ENCODE measurements at regions not wholly inside any gene's neighbourhood (a gene's known extent, or its start where the extent isn't known, plus 50 kb on each side); places are given as distances from the start of the nearest gene placed in this dataset.

DNA sequence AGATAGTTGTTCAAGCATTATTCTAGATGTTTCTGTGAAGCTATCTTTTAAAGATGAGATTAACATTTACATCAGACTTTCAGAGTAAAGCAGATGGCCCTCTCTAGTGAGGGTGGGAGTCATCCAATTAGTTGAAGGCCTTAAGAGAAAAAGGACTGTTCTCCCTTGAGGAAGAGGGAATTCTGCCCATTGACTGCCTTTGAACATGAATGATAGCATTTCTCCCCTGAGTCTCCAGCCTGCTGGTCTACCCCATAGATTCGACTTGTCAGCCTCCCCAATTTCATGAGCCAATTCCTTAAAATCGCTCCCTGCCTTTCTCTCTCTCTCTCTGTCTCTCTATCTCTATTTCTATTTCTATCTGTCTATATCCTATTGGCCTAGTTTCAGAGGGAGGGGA is 115.5 kb downstream of the EBLN2 start (continued):
- TF ChIP-seq, protein P1, sequence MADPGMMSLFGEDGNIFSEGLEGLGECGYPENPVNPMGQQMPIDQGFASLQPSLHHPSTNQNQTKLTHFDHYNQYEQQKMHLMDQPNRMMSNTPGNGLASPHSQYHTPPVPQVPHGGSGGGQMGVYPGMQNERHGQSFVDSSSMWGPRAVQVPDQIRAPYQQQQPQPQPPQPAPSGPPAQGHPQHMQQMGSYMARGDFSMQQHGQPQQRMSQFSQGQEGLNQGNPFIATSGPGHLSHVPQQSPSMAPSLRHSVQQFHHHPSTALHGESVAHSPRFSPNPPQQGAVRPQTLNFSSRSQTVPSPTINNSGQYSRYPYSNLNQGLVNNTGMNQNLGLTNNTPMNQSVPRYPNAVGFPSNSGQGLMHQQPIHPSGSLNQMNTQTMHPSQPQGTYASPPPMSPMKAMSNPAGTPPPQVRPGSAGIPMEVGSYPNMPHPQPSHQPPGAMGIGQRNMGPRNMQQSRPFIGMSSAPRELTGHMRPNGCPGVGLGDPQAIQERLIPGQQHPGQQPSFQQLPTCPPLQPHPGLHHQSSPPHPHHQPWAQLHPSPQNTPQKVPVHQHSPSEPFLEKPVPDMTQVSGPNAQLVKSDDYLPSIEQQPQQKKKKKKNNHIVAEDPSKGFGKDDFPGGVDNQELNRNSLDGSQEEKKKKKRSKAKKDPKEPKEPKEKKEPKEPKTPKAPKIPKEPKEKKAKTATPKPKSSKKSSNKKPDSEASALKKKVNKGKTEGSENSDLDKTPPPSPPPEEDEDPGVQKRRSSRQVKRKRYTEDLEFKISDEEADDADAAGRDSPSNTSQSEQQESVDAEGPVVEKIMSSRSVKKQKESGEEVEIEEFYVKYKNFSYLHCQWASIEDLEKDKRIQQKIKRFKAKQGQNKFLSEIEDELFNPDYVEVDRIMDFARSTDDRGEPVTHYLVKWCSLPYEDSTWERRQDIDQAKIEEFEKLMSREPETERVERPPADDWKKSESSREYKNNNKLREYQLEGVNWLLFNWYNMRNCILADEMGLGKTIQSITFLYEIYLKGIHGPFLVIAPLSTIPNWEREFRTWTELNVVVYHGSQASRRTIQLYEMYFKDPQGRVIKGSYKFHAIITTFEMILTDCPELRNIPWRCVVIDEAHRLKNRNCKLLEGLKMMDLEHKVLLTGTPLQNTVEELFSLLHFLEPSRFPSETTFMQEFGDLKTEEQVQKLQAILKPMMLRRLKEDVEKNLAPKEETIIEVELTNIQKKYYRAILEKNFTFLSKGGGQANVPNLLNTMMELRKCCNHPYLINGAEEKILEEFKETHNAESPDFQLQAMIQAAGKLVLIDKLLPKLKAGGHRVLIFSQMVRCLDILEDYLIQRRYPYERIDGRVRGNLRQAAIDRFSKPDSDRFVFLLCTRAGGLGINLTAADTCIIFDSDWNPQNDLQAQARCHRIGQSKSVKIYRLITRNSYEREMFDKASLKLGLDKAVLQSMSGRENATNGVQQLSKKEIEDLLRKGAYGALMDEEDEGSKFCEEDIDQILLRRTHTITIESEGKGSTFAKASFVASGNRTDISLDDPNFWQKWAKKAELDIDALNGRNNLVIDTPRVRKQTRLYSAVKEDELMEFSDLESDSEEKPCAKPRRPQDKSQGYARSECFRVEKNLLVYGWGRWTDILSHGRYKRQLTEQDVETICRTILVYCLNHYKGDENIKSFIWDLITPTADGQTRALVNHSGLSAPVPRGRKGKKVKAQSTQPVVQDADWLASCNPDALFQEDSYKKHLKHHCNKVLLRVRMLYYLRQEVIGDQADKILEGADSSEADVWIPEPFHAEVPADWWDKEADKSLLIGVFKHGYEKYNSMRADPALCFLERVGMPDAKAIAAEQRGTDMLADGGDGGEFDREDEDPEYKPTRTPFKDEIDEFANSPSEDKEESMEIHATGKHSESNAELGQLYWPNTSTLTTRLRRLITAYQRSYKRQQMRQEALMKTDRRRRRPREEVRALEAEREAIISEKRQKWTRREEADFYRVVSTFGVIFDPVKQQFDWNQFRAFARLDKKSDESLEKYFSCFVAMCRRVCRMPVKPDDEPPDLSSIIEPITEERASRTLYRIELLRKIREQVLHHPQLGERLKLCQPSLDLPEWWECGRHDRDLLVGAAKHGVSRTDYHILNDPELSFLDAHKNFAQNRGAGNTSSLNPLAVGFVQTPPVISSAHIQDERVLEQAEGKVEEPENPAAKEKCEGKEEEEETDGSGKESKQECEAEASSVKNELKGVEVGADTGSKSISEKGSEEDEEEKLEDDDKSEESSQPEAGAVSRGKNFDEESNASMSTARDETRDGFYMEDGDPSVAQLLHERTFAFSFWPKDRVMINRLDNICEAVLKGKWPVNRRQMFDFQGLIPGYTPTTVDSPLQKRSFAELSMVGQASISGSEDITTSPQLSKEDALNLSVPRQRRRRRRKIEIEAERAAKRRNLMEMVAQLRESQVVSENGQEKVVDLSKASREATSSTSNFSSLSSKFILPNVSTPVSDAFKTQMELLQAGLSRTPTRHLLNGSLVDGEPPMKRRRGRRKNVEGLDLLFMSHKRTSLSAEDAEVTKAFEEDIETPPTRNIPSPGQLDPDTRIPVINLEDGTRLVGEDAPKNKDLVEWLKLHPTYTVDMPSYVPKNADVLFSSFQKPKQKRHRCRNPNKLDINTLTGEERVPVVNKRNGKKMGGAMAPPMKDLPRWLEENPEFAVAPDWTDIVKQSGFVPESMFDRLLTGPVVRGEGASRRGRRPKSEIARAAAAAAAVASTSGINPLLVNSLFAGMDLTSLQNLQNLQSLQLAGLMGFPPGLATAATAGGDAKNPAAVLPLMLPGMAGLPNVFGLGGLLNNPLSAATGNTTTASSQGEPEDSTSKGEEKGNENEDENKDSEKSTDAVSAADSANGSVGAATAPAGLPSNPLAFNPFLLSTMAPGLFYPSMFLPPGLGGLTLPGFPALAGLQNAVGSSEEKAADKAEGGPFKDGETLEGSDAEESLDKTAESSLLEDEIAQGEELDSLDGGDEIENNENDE (IDR thresholded peaks at IDR 0.05; ENCODE audit: insufficient replicate concordance, low read length) = no peak
- TF ChIP-seq KDM1A (IDR thresholded peaks at IDR 0.05; ENCODE audit: borderline replicate concordance, low read length) = no peak
